ENCODE measurements at regions not wholly inside any gene's neighbourhood (a gene's known extent, or its start where the extent isn't known, plus 50 kb on each side); places are given as distances from the start of the nearest gene placed in this dataset.

GRCh38 chrX:57737881-57738280, 57.8 kb upstream of the NLRP2B start:
- no peak for TF ChIP-seq CTCF (IDR thresholded peaks at IDR 0.05)
- TF ChIP-seq POLR2A (IDR thresholded peaks at IDR 0.05): no peak
- no peak for TF ChIP-seq EP300 (IDR thresholded peaks at IDR 0.05)

Data from tibial nerve (tissue), 4 donors.